PC-3 (cell line): ENCODE measurements at regions not wholly inside any gene's neighbourhood (a gene's known extent, or its start where the extent isn't known, plus 50 kb on each side); places are given as distances from the start of the nearest gene placed in this dataset.

Source experiments
- ATAC-seq: fragments of 200-7000 bp; cut with Tn5 transposase; 2 replicates; pipeline ENCODE4 v1.9.1; 2020; ENCODE audit warnings: mild to moderate bottlenecking, moderate library complexity
- BruUV-seq: library from RNA; stranded (reverse); fragments of 400-500 nt; replicated peaks from 2 replicates; lab custom pipeline; 2021; lab: Mats Ljungman, UMichigan
- CTCF ChIA-PET: fragments of 300-600 bp; sonication (Branson Sonifier 250); formaldehyde crosslinking; loops from one replicate; lab custom pipeline; 2022; ENCODE audit warnings: antibody characterized with exemption; lab: Charles Lee
- POLR2A ChIA-PET: fragments of 300-600 bp; sonication (Branson Sonifier 250); formaldehyde crosslinking; loops from one replicate; lab custom pipeline; 2022; ENCODE audit warnings: antibody characterized with exemption; ENCODE audit not compliant: unreplicated experiment; lab: Charles Lee
- DNase-seq: peaks from one replicate; pipeline ENCODE4 v3.0.0-alpha.2; 2015
- H2AFZ ChIP-seq: fragments of 300-600 bp; sonication (generic); 2 replicates; pipeline ENCODE4 v1.6.0; 2016; ENCODE audit warnings: antibody characterized with exemption, low read length
- H3F3A ChIP-seq: fragments of 300-600 bp; sonication (generic); one replicate; pipeline ENCODE4 v1.6.0; 2017; ENCODE audit warnings: antibody characterized with exemption, low read length, control low read depth, mild to moderate bottlenecking; ENCODE audit not compliant: unreplicated experiment
- H3K27ac ChIP-seq: fragments of 300-600 bp; sonication (generic); 2 replicates; pipeline ENCODE4 v1.5.1; 2016; ENCODE audit warnings: mild to moderate bottlenecking, low read length
- H3K27me3 ChIP-seq: fragments of 300-600 bp; sonication (generic); 2 replicates; pipeline ENCODE4 v1.6.1; 2016; ENCODE audit warnings: low read length, mixed read lengths
- H3K36me3 ChIP-seq: fragments of 300-600 bp; sonication (generic); 2 replicates; pipeline ENCODE4 v1.6.1; 2016; ENCODE audit warnings: low read depth, mixed run types, low read length, mixed read lengths
- H3K4me1 ChIP-seq: fragments of 300-600 bp; sonication (generic); 2 replicates; pipeline ENCODE4 v1.5.1; 2016; ENCODE audit warnings: low read length; ENCODE audit not compliant: insufficient read depth
- H3K4me2 ChIP-seq: fragments of 300-600 bp; sonication (generic); 2 replicates; pipeline ENCODE4 v1.6.0; 2016; ENCODE audit warnings: low read length
- H3K4me3 ChIP-seq: fragments of 300-600 bp; sonication (generic); 2 replicates; pipeline ENCODE4 v1.5.1; 2016; ENCODE audit warnings: mild to moderate bottlenecking, low read length, mixed read lengths
- H3K79me2 ChIP-seq: fragments of 300-600 bp; sonication (generic); 2 replicates; pipeline ENCODE4 v1.6.1; 2017; ENCODE audit warnings: low read length, mixed read lengths
- H3K9ac ChIP-seq: fragments of 300-600 bp; sonication (generic); 2 replicates; pipeline ENCODE4 v1.6.0; 2016; ENCODE audit warnings: mild to moderate bottlenecking, low read length
- H3K9me2 ChIP-seq: fragments of 300-600 bp; sonication (generic); replicated peaks from 2 replicates; pipeline ENCODE4 v1.6.1; 2016; ENCODE audit warnings: mixed run types, low read length, mixed read lengths
- H3K9me3 ChIP-seq: fragments of 300-600 bp; sonication (generic); 2 replicates; pipeline ENCODE4 v1.6.1; 2016; ENCODE audit warnings: low read length, mixed read lengths
- H4K20me1 ChIP-seq: fragments of 300-600 bp; sonication (generic); 2 replicates; pipeline ENCODE4 v1.6.1; 2016; ENCODE audit warnings: low read length, mixed read lengths
- CTCF ChIP-seq: fragments of 300-600 bp; sonication (generic); conservative IDR thresholded peaks from 2 replicates; pipeline ENCODE4 v1.5.1; 2017; ENCODE audit warnings: antibody characterized with exemption, low read depth, mild to moderate bottlenecking, low read length
- EZH2 ChIP-seq: fragments of 300-600 bp; sonication (generic); IDR thresholded peaks from one replicate; pipeline ENCODE4 v1.6.1; 2017; ENCODE audit warnings: antibody characterized with exemption, mild to moderate bottlenecking, low read length; ENCODE audit not compliant: unreplicated experiment
- EZH2phosphoT487 ChIP-seq: fragments of 300-600 bp; sonication (generic); IDR thresholded peaks from 2 replicates; pipeline ENCODE4 v1.6.1; 2018; ENCODE audit warnings: mild to moderate bottlenecking, antibody characterized with exemption, low read length, borderline replicate concordance
- intact Hi-C: fragments of 100-400 bp; cut with micrococcal nuclease; formaldehyde crosslinking; loops from 2 replicates; pipeline ENCODE4 v1.9.0; 2023

DNA sequence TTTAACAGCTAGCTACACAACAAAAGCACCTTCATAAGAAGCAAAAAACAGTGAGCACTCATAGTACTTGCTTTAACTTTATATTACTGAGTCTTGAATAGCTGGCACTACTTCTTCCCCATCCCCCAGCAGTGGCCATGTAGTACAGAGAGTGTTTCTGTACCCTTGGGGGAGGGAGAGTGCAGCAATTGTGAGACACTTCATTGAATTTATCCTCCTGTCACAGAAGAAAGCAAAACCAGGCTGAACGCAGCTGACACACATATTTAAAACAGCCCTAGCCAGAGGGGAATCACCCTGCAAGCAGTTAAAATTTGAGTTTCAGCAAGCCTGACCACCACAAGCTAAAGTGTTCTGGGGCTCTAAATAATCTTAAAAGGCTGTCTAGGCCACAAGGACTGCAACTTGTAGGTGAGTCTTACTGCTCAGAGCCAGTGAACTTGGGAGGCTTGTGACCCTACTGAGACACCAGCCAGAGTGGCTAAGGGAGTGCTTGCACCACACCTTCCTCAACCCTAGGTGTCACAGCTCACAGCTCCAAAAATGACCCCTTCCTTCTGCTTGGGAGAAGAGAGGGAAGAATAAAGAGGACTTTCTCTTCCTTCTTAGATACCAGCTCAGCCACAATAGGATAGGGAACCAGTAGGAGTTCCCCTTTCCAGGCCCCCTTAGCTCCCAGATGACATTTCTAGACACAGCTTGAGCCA, 97.7 kb upstream of the MEOX2 start:
- Histone ChIP-seq H3K4me2 (no peak overlapping the region), H4K20me1 (no peaks in the 10 kb centered on the region), H3K27me3 (no peaks in the 10 kb centered on the region), H3K79me2 (no peaks in the 10 kb centered on the region), H3K36me3 (no peaks in the 10 kb centered on the region), H3K4me1 (no peaks in the 10 kb centered on the region), H3F3A (no peaks in the 10 kb centered on the region), H2AFZ (no peak overlapping the region), H3K9ac (no peak overlapping the region), H3K9me2 (no peaks in the 10 kb centered on the region), H3K9me3 (no peaks in the 10 kb centered on the region), H3K4me3 (no peak overlapping the region), H3K27ac (no peak overlapping the region)
- no TSS peak for BruUV-seq
- ChIA-PET POLR2A (interaction anchor here (0.7 kb wide), 1 partner anchor 533 kb away, joined by 3 read pairs; no protein-coding TSS in a partner anchor), CTCF (no interaction called here)
- TF ChIP-seq EZH2 = no peak
- TF ChIP-seq CTCF = no peak
- TF ChIP-seq EZH2phosphoT487 = no peak
- intact Hi-C loops = no loop called here
- ATAC-seq = no peak
- no peak for DNase-seq

- Histone ChIP-seq H3K9me3 (no peaks in the 10 kb centered on the region), H3K9ac (no peak overlapping the region), H3K27ac (no peak overlapping the region), H4K20me1 (no peaks in the 10 kb centered on the region), H3K4me2 (no peak overlapping the region), H3K27me3 (no peaks in the 10 kb centered on the region), H3F3A (no peaks in the 10 kb centered on the region), H3K4me1 (no peaks in the 10 kb centered on the region), H3K4me3 (no peak overlapping the region), H3K79me2 (no peaks in the 10 kb centered on the region), H2AFZ (no peak overlapping the region), H3K9me2 (no peaks in the 10 kb centered on the region), H3K36me3 (no peaks in the 10 kb centered on the region)
- ChIA-PET CTCF (no interaction called here), POLR2A (no interaction called here)
- DNase-seq = no peak
- TF ChIP-seq EZH2 = no peak
- TF ChIP-seq EZH2phosphoT487 = no peak
- no peak for TF ChIP-seq CTCF
- no peak for ATAC-seq
- BruUV-seq = no TSS peak
- intact Hi-C loops = no loop called here
These were observed 96.2 kb upstream of the MEOX2 start for GRCh38 chr7:15782656-15783055.

DNA sequence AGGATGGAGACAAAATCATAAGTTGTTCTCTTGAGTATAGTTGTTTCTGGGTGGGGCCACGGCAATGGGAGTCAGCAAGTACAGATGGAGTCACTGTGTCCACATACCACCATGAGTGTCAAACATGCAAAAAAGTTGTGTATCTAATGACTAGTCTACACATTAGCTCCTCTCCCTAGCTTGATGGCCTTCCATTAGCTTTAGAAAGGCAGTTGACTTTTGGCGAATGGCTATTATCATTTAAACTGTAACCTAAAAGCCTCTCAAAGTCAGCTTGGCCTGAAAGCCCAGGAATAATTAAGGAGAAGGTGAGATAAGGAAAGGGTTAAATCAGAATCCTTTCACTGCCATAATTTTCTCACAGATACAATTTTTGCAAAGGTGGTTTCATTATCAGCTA, 95.5 kb upstream of the MEOX2 start:
- no peaks in the 10 kb centered on the region for H3K4me1 ChIP-seq
- H3K9me2 ChIP-seq = no peaks in the 10 kb centered on the region
- intact Hi-C loops = no loop called here
- H3F3A ChIP-seq = no peaks in the 10 kb centered on the region
- CTCF ChIA-PET = no interaction called here
- no peaks in the 10 kb centered on the region for H3K79me2 ChIP-seq
- no peaks in the 10 kb centered on the region for H3K36me3 ChIP-seq
- no peak overlapping the region for H3K4me3 ChIP-seq
- no peak overlapping the region for H3K27ac ChIP-seq
- no TSS peak for BruUV-seq
- H3K9me3 ChIP-seq = no peaks in the 10 kb centered on the region
- no peaks in the 10 kb centered on the region for H4K20me1 ChIP-seq
- H2AFZ ChIP-seq = no peak overlapping the region
- no peak overlapping the region for H3K9ac ChIP-seq
- POLR2A ChIA-PET = no interaction called here
- ATAC-seq (no peak), DNase-seq (no peak)
- no peak for TF ChIP-seq CTCF
- no peak for TF ChIP-seq EZH2phosphoT487
- no peak for TF ChIP-seq EZH2
- H3K27me3 ChIP-seq = no peaks in the 10 kb centered on the region
- no peak overlapping the region for H3K4me2 ChIP-seq
